ENCODE measurements at regions not wholly inside any gene's neighbourhood (a gene's known extent, or its start where the extent isn't known, plus 50 kb on each side); places are given as distances from the start of the nearest gene placed in this dataset.
A peak's percentile ranks its signal among the peaks of the same experiment; 100 is the strongest.
"Not testable (repeated sequence)": the region's sequence is repeated elsewhere in the genome, so short reads cannot be mapped to it uniquely, and the experiment has no call there.

DNA sequence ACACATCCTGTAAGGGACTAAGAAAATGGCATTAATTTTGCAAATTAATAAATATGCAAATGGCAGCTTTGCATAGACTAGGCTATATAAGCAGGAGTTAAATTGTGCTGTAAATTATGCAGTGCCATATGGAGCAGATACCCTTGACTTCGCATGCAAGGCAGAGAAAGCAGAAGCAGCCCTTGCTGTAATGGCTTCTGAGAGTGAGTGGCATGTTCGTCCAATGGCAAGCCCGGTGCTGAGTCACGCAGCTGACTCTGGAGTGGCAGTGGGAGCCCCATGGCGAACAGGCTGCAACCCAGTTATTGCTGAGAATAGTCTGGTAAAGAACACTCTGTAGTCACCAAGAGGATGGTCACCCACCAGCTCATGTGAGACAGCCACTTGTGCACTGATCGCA is 1186.5 kb downstream of the TYW1 start:
- no peak for DNase-seq (ENCODE audit: low spot score)

- DNase-seq (ENCODE audit: low spot score): no peak
Observed at GRCh38 chr7:68185631-68186456, 1189.2 kb downstream of the TYW1 start.

- no peak for DNase-seq (ENCODE audit: low spot score)
Observed at GRCh38 chr7:68187532-68187931, 1190.9 kb downstream of the TYW1 start.

DNA sequence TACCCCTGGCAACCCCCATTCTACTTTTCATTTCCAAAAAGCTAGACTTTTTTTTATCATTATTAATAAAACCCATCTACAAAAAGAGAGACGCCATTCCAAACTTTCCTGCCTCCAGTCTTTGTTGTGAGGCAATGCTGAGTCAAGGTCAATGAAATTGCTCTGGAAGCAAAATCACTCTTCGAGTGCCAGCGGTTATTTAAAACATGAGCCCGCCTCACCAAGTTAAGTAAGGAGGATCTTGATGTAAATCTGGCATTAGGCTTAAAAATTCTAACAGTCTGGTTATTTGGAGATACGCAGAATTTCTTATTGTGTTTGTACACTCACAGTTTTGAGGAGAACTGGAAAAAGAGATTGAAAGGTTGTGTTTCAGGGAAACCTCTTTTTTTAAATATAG is 1196.3 kb downstream of the TYW1 start:
- no peak for DNase-seq (ENCODE audit: low spot score)

GRCh38 chr7:68195642-68196041 is 1199.0 kb downstream of the TYW1 start:
- not testable (repeated sequence) for DNase-seq (ENCODE audit: low spot score)

DNA sequence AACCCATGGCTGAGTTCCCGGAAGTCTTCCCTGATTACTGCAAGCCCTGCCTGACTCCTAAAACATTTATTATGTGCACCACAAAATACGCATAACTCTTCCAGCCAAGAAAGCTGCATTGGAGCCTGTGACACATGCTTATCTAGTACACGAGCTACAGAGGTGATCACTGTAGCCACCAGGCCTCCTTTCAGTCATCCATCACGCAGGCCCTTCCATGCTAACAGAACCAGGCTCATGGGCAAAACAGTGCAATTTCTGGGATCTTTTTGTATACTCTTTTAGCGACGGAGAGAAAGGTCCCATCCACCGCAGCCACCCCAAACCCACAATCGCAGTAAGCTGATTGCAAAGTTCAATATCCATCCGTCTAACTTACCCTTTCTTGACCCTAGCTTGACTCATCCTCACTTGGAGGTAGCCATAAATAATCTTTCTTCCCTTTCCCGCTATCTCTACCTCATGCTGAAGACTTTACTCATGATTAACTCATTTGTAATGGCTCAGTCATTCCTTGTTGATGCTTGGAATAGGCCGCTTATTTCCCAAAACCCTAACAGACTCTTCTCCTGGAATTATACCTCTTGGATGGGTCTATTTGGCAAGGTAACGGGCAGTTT is 1203.5 kb downstream of the TYW1 start:
- DNase-seq (ENCODE audit: low spot score): no peak

DNA sequence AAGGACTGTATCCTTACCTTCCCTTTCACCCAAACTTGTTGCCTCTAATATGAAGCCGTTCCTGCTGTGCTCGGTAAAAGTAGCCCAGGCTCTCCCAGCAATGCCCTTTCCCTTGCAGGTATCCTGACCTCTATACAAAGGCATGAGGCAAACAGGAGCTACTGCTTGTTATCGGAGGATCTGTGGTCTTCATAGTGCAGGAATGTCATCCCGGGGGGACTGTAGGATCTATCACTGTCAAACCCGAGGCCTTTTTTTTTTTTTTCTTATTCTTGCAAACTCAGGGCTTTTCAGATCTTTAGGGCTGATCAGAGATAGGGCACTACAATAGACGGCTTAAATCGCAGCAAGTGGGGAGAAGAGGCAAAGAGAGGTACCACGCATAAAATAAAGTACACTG is 1206.6 kb downstream of the TYW1 start:
- no peak for DNase-seq (ENCODE audit: low spot score)

- DNase-seq (ENCODE audit: low spot score): no peak
Observed at GRCh38 chr7:68205826-68206225, 1209.2 kb downstream of the TYW1 start.

DNA sequence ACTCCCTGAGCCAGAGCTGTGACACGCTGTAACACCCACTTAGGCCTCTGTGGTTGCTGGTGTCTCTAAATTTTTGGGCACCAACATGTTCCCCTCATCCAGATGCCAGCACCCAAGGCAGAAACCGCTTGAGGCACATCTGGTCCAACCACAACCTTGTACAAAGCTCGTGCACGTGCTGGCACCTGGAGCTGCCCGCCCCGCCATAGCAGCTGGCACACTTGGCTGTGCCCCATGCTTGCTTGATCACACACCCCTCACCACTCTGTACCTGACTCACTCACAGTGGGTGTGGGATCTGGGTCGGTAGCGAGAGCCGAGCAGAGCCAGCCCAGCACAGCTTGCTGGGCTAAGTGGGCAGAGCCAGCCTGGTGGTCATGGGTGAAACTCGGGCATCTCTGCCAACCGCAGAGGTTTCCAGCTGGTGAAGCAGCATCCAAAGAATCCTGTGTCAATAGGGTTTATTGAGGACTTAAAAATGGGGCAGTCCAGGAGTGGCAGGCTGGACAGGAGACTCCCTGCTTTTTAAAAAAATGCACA is 1210.4 kb downstream of the TYW1 start:
- no peak for DNase-seq (ENCODE audit: low spot score)

GRCh38 chr7:68207676-68208075 is 1211.0 kb downstream of the TYW1 start:
- DNase-seq (ENCODE audit: low spot score): no peak

DNA sequence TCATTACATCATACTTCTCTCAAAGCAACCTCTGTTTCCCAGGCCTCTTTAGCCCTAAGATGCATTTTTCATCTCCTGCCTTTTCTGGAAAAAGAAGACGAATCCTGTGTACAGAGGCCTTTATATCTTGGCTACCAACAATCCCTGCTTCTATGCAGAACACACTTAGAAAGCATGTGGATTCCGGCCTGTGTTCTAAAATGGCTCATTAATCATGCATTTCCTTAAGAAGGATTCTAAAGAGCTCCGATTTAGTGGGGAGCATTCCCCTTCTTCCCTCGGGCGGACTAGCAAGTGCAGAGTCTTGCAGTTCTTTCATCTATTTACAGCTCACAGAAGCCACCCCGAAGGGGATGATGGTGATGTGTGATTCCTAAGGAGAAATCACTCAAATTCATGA is 1212.9 kb downstream of the TYW1 start:
- no peak for DNase-seq (ENCODE audit: low spot score)

DNA sequence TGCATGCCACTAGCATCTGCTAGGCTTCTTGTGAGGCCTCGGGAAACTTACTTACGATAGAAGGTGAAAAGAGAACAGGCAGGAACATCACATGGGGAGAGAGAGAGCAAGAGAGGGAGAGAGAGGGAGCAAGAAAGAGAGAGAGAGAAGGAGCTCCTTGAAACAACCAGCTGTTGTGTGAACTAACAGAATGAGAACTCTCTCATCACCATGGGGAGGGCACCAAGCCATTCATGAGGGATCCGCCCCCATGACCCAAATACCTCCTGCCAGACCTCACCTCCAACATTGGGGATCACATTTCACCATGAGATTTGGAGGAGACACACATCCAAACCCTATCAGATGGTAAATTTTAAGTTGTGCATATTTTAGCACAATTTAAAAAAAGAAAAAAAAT is 1217.2 kb downstream of the TYW1 start:
- DNase-seq (ENCODE audit: low spot score): no peak

DNA sequence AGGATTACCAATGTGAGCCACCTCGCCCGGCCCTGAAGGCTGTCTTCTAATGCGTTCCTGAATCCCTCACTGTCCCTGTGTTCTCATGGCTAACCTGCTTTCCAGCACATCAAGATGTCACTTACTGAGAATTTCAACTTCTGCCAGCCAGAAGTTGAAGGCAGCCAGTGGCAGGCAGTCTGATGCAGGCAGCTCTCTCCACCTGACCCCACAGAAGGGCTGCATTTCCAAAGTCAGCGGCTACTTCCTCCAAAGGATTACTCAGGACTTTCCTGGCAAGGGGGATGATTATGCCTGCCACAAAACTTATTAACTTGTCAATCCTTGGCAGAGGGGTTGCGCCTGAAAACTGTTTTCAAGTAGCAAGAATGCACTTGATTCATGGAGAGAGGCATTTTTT is 1219.4 kb downstream of the TYW1 start:
- DNase-seq (ENCODE audit: low spot score): no peak

GRCh38 chr7:68217426-68217825 is 1220.8 kb downstream of the TYW1 start:
- DNase-seq (ENCODE audit: low spot score): no peak

DNA sequence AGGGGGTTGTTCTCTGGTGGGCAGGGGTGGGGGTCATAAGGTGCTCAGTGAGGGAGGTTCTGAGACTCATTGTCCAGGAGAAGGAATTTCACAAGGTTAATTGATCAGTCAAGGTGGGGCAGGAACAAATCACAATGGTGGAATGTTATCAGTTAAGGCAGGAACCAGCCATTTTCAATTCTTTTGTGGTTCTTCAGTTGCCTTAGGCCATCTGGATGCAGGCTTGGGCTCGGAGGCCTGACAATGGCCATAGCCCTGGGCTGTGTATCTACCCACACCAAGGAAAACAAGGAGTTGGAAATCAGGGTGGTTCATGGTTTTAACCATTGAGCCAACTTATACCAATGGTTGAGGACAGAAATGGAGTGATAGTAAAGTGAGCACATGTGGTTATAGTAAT is 1221.8 kb downstream of the TYW1 start:
- DNase-seq (ENCODE audit: low spot score): no peak

DNA sequence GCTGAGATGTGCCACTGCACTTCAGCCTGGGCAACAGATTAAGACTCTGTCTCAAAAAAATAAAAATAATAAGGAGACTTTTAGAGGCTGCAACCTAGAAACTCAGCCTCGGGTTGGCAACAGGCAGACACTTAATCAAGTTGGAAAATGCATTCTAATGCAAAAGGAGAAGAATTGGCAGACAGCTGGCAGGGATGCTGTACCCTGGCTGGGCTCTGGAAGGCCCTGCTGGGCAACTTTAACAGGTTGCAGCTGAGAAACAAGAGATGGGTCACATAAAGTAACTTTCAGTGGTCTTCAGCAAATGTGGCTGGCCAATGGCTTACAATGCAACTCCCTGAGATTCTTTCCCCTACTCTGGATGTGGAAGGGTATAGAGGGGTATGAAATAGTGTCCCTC is 1225.7 kb downstream of the TYW1 start:
- DNase-seq (ENCODE audit: low spot score): no peak

GRCh38 chr7:68224041-68224741 is 1227.6 kb downstream of the TYW1 start:
- DNase-seq (ENCODE audit: low spot score): no peak

DNA sequence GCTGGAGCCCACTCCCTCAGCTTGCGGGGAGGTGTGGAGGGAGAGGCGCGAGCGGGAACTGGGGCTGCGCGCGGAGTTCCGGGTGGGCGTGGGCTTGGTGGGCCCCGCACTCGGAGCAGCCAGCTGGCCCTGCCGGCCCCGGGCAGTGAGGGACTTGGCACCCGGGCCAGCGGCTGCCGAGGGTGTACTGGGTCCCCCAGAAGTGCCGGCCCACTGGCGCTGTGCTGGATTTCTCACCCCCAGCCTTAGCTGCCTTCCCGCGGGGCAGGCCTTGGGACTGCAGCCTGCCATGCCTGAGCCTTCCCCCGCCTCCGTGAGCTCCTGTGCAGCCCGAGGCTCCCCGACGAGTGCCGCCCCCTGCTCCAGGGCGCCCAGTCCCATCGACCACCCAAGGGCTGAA is 1234.4 kb downstream of the TYW1 start:
- not testable (repeated sequence) for DNase-seq (ENCODE audit: low spot score)

- no peak for DNase-seq (ENCODE audit: low spot score)
Observed at GRCh38 chr7:68235937-68236336, 1239.3 kb downstream of the TYW1 start.

DNA sequence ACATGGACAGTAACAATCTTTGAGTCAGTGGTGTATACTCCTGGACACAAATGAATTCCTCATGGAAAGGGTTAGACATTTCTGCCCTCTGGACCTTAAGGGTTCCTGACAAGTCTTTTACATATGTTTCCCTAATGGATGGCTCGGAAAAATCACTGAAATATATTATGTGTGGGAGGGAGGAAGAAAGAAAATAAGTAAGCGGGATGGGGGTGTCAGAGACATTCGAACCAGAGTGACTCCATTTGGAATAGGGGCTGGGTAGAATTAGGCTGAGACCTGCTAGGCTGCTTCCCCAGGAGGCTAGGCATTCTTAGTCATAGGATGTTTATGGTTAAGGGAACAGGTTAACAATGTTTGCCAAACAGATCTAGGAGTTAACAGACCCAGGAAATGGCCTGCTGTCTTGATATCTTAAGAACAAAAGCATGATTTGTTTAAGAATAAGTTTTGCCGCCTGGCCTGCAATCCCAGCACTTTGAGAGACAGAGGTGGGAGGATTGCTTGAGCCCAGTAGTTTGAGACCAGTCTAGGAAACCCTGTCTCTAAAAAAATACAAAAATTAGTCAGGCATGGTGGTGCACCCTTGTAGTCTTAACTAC is 1241.7 kb downstream of the TYW1 start:
- no peak for DNase-seq (ENCODE audit: low spot score)

DNA sequence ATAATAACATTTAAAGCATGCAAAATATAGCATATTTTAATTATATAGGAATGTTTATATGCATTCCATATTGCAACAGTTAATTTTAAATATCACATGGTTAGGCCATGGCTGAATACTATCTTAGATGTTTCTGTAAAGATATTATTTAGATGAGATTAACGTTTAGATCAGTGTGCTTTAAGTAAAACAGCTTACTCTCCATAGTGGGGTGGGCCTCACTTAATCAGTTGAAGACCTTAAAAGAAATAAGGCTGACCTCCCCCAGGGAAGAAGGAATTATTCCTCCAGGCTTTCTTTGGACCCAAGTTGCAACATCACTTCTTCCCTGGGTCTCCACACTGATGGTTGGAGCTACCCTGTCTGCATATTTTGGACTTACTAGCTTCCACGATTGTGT is 1246.5 kb downstream of the TYW1 start:
- no peak for DNase-seq (ENCODE audit: low spot score)

- no peak for DNase-seq (ENCODE audit: low spot score)
Observed at GRCh38 chr7:68244389-68244788, 1247.8 kb downstream of the TYW1 start.

- peak; percentile 50 for DNase-seq (ENCODE audit: low spot score)
Observed at GRCh38 chr7:68245688-68246087, 1249.1 kb downstream of the TYW1 start.
